ENCODE measurements at regions not wholly inside any gene's neighbourhood (a gene's known extent, or its start where the extent isn't known, plus 50 kb on each side); places are given as distances from the start of the nearest gene placed in this dataset.

GRCh38 chr4:3852711-3853110 lies 86.5 kb downstream of the ADRA2C start:
- DNase-seq (ENCODE audit: low spot score): no peak

GRCh38 chr4:3853388-3854035 lies 87.3 kb downstream of the ADRA2C start:
- no peak for DNase-seq (ENCODE audit: low spot score)

GRCh38 chr4:3854661-3855060 lies 88.5 kb downstream of the ADRA2C start:
- DNase-seq (ENCODE audit: low spot score): no peak

GRCh38 chr4:3855646-3856045 lies 89.5 kb downstream of the ADRA2C start:
- DNase-seq (ENCODE audit: low spot score): no peak

- DNase-seq (ENCODE audit: low spot score): no peak
Observed at GRCh38 chr4:3856604-3857204, 90.5 kb downstream of the ADRA2C start.

- DNase-seq (ENCODE audit: low spot score): no peak
Observed at GRCh38 chr4:3857269-3857926, 91.2 kb downstream of the ADRA2C start.

GRCh38 chr4:3858046-3858730 lies 92.0 kb downstream of the ADRA2C start:
- DNase-seq (ENCODE audit: low spot score): no peak

- DNase-seq (ENCODE audit: low spot score): no peak
Observed at GRCh38 chr4:3858765-3859388, 92.7 kb downstream of the ADRA2C start.

- no peak for DNase-seq (ENCODE audit: low spot score)
Observed at GRCh38 chr4:3859571-3859970, 93.4 kb downstream of the ADRA2C start.

- no peak for DNase-seq (ENCODE audit: low spot score)
Observed at GRCh38 chr4:3860061-3860912, 94.1 kb downstream of the ADRA2C start.

- DNase-seq (ENCODE audit: low spot score): no peak
Observed at GRCh38 chr4:3860913-3861636, 94.9 kb downstream of the ADRA2C start.

- DNase-seq (ENCODE audit: low spot score): no peak
Observed at GRCh38 chr4:3861720-3862639, 95.8 kb downstream of the ADRA2C start.

- no peak for DNase-seq (ENCODE audit: low spot score)
Observed at GRCh38 chr4:3862640-3863420, 96.6 kb downstream of the ADRA2C start.

GRCh38 chr4:3863841-3864741 lies 97.9 kb downstream of the ADRA2C start:
- DNase-seq (ENCODE audit: low spot score): no peak

- no peak for DNase-seq (ENCODE audit: low spot score)
Observed at GRCh38 chr4:3864742-3865721, 98.8 kb downstream of the ADRA2C start.

- no peak for DNase-seq (ENCODE audit: low spot score)
Observed at GRCh38 chr4:3865986-3866812, 100.0 kb downstream of the ADRA2C start.

Data from globus pallidus (tissue), 1 donor.